ENCODE measurements at regions not wholly inside any gene's neighbourhood (a gene's known extent, or its start where the extent isn't known, plus 50 kb on each side); places are given as distances from the start of the nearest gene placed in this dataset.

GRCh38 chr13:62627226-62627625 is 1211.6 kb upstream of the PCDH20 start:
- Histone ChIP-seq H3K27me3 (no peaks in the 10 kb centered on the region), H3K4me1 (no peaks in the 10 kb centered on the region), H3K9me3 (peaks cover 0 to 11% (median 8%) of the 10 kb centered on the region in 3 donors), H3K27ac (no peak overlapping the region), H3K4me3 (no peak overlapping the region), H3K36me3 (no peaks in the 10 kb centered on the region)
- intact Hi-C loops (cut with DNase I), result no loop called here
- DNase-seq, result no peak
- WGBS, 2 donors, result 76 to 86% methylated on average over 9 to 15 of the region's 15 CpGs
- no peak for TF ChIP-seq CTCF (IDR thresholded peaks at IDR 0.05)
- TF ChIP-seq POLR2A (IDR thresholded peaks at IDR 0.05), result no peak

- H3K4me1 ChIP-seq, result no peaks in the 10 kb centered on the region
- TF ChIP-seq POLR2A (IDR thresholded peaks at IDR 0.05), result no peak
- no peak for TF ChIP-seq CTCF (IDR thresholded peaks at IDR 0.05)
- no peaks in the 10 kb centered on the region for H3K36me3 ChIP-seq
- H3K4me3 ChIP-seq, result no peak overlapping the region
- H3K27me3 ChIP-seq, result no peaks in the 10 kb centered on the region
- intact Hi-C loops (cut with DNase I), result no loop called here
- WGBS, 2 donors, result 49 to 53% methylated on average over 4 to 5 of the region's 5 CpGs
- no peak overlapping the region for H3K27ac ChIP-seq
- H3K9me3 ChIP-seq, result peaks cover 0 to 11% (median 8%) of the 10 kb centered on the region in 3 donors
- DNase-seq, result no peak
Measured at GRCh38 chr13:62626771-62627170, 1211.1 kb upstream of the PCDH20 start.

GRCh38 chr13:62625214-62625881 is 1209.7 kb upstream of the PCDH20 start:
- no peaks in the 10 kb centered on the region for H3K4me1 ChIP-seq
- H3K9me3 ChIP-seq, result peaks cover 0 to 11% (median 8%) of the 10 kb centered on the region in 3 donors
- H3K27ac ChIP-seq, result no peak overlapping the region
- DNase-seq, result no peak
- no peak overlapping the region for H3K4me3 ChIP-seq
- H3K36me3 ChIP-seq, result no peaks in the 10 kb centered on the region
- intact Hi-C loops (cut with DNase I), result no loop called here
- TF ChIP-seq CTCF (IDR thresholded peaks at IDR 0.05) (no peak), POLR2A (IDR thresholded peaks at IDR 0.05) (no peak)
- WGBS, 2 donors, result 82 to 93% methylated on average over 13 to 14 of the region's 15 CpGs
- H3K27me3 ChIP-seq, result no peaks in the 10 kb centered on the region

- Histone ChIP-seq H3K4me3 (no peak overlapping the region), H3K27me3 (no peaks in the 10 kb centered on the region), H3K27ac (no peak overlapping the region), H3K9me3 (peaks cover 0 to 12% (median 6%) of the 10 kb centered on the region in 3 donors), H3K4me1 (no peaks in the 10 kb centered on the region), H3K36me3 (no peaks in the 10 kb centered on the region)
- WGBS, 2 donors, result 59 to 74% methylated on average over 1 of the region's 1 CpG
- no peak for DNase-seq
- no peak for TF ChIP-seq CTCF (IDR thresholded peaks at IDR 0.05)
- no peak for TF ChIP-seq POLR2A (IDR thresholded peaks at IDR 0.05)
- intact Hi-C loops (cut with DNase I), result no loop called here
Measured at GRCh38 chr13:62613819-62614218, 1198.2 kb upstream of the PCDH20 start.

- Histone ChIP-seq H3K4me1 (no peaks in the 10 kb centered on the region), H3K4me3 (no peak overlapping the region), H3K27ac (no peak overlapping the region), H3K27me3 (no peaks in the 10 kb centered on the region), H3K9me3 (peaks cover 0 to 12% (median 6%) of the 10 kb centered on the region in 3 donors), H3K36me3 (no peaks in the 10 kb centered on the region)
- intact Hi-C loops (cut with DNase I), result no loop called here
- DNase-seq, result no peak
- no peak for TF ChIP-seq POLR2A (IDR thresholded peaks at IDR 0.05)
- no peak for TF ChIP-seq CTCF (IDR thresholded peaks at IDR 0.05)
- WGBS, 2 donors, result 33 to 80% methylated on average over 1 of the region's 2 CpGs
Measured at GRCh38 chr13:62611343-62611742, 1195.7 kb upstream of the PCDH20 start.
